ENCODE measurements at regions not wholly inside any gene's neighbourhood (a gene's known extent, or its start where the extent isn't known, plus 50 kb on each side); places are given as distances from the start of the nearest gene placed in this dataset.

- no peak for TF ChIP-seq CTCF (conservative IDR thresholded peaks at IDR 0.05; ENCODE audit: low read length)
- no peak overlapping the region for H3K4me3 ChIP-seq (ENCODE audit: low read length)
- DNase-seq (ENCODE audit: low read depth): no peak
Measured at GRCh38 chr5:35438786-35439185, 178.9 kb upstream of the SPEF2 start.

- DNase-seq (ENCODE audit: low read depth): no peak
- H3K4me3 ChIP-seq (ENCODE audit: low read length): no peak overlapping the region
- no peak for TF ChIP-seq CTCF (conservative IDR thresholded peaks at IDR 0.05; ENCODE audit: low read length)
Measured at GRCh38 chr5:35438288-35438687, 179.4 kb upstream of the SPEF2 start.

GRCh38 chr5:35436400-35437057 is 181.1 kb upstream of the SPEF2 start:
- TF ChIP-seq CTCF (conservative IDR thresholded peaks at IDR 0.05; ENCODE audit: low read length): peak; percentile 69
- no peak overlapping the region for H3K4me3 ChIP-seq (ENCODE audit: low read length)
- DNase-seq (ENCODE audit: low read depth): peak; percentile 38

GRCh38 chr5:35430381-35431162 is 187.1 kb upstream of the SPEF2 start:
- no peak overlapping the region for H3K4me3 ChIP-seq (ENCODE audit: low read length)
- DNase-seq (ENCODE audit: low read depth): no peak

GRCh38 chr5:35420200-35420599 is 189.9 kb upstream of the PRLR start:
- H3K4me3 ChIP-seq (ENCODE audit: low read length): no peak overlapping the region
- no peak for DNase-seq (ENCODE audit: low read depth)
- TF ChIP-seq CTCF (conservative IDR thresholded peaks at IDR 0.05; ENCODE audit: low read length): no peak

More at GRCh38 chr5:35430381-35431162, 187.1 kb upstream of the SPEF2 start:
- TF ChIP-seq CTCF (conservative IDR thresholded peaks at IDR 0.05; ENCODE audit: low read length): no peak

- no peak for TF ChIP-seq CTCF (conservative IDR thresholded peaks at IDR 0.05; ENCODE audit: low read length)
- no peak for DNase-seq (ENCODE audit: low read depth)
- H3K4me3 ChIP-seq (ENCODE audit: low read length): no peak overlapping the region
Measured at GRCh38 chr5:35417040-35417439, 186.8 kb upstream of the PRLR start.
